ENCODE measurements at regions not wholly inside any gene's neighbourhood (a gene's known extent, or its start where the extent isn't known, plus 50 kb on each side); places are given as distances from the start of the nearest gene placed in this dataset.

DNA sequence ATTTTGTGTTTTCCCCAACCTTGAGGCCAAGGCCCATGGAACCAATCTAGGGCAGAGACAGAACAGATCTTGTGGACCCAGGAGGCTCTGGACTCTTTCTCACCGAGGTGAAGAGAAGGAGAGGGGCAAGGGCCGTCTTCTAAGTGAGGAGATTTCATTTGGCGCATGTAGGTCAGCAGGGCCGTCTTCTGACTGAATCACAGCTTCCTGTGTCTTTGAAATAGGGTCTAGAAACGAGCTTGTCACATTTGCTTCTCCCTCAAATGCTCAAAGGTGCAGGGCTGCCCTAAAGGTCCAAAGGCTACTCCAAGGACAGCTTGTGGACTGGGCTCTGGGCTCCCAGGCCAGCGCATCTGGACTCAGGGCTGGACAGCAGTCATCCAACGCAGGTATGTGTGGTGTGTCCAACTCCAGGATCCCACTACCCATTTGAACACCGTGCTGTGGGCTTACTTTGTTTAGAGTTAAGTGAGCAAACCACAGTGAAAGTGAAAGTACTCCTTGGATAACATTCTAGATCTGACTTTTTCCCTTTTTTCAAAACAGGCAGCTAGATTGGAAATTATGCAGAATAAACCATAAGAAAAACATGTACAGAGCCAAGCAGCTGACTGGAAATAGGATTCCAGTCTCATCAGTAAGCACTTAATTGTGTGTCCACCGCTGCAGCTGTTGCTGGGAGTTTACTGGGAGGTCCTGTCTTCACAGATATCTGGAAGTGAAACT is 357.0 kb downstream of the GADD45G start:
- H3K79me2 ChIP-seq: no peaks in the 10 kb centered on the region
- H4K20me1 ChIP-seq (ENCODE audit: insufficient read depth, poor library complexity, severe bottlenecking): no peaks in the 10 kb centered on the region
- H3K9me3 ChIP-seq (ENCODE audit: low read depth): no peaks in the 10 kb centered on the region
- H3K27me3 ChIP-seq: no peaks in the 10 kb centered on the region
- 90% methylated on average over 9 of the region's 9 CpGs for WGBS (ENCODE audit: low lambda C conversion rate, missing lambda C conversion rate)
- no peak for DNase-seq (ENCODE audit: low spot score)
- H3K4me3 ChIP-seq: no peak overlapping the region
- TF ChIP-seq EZH2phosphoT487 (IDR thresholded peaks at IDR 0.05; ENCODE audit: low read depth, severe bottlenecking, unreplicated experiment) (no peak), EZH2 (IDR thresholded peaks at IDR 0.05; ENCODE audit: borderline replicate concordance) (no peak)
- TF ChIP-seq, protein P1, sequence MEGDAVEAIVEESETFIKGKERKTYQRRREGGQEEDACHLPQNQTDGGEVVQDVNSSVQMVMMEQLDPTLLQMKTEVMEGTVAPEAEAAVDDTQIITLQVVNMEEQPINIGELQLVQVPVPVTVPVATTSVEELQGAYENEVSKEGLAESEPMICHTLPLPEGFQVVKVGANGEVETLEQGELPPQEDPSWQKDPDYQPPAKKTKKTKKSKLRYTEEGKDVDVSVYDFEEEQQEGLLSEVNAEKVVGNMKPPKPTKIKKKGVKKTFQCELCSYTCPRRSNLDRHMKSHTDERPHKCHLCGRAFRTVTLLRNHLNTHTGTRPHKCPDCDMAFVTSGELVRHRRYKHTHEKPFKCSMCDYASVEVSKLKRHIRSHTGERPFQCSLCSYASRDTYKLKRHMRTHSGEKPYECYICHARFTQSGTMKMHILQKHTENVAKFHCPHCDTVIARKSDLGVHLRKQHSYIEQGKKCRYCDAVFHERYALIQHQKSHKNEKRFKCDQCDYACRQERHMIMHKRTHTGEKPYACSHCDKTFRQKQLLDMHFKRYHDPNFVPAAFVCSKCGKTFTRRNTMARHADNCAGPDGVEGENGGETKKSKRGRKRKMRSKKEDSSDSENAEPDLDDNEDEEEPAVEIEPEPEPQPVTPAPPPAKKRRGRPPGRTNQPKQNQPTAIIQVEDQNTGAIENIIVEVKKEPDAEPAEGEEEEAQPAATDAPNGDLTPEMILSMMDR (IDR thresholded peaks at IDR 0.05; ENCODE audit: poor library complexity): no peak
- no peaks in the 10 kb centered on the region for H3K4me1 ChIP-seq (ENCODE audit: insufficient read depth)
- no peak overlapping the region for H3K27ac ChIP-seq
- H2AFZ ChIP-seq: no peak overlapping the region
- H3K36me3 ChIP-seq (replicated peaks; ENCODE audit: insufficient read depth, low read depth): no peaks in the 10 kb centered on the region
- H3K4me2 ChIP-seq: no peak overlapping the region
- no peaks in the 10 kb centered on the region for H3K9me2 ChIP-seq (replicated peaks; ENCODE audit: insufficient read depth)

GRCh38 chr9:89963280-89963679 is 358.5 kb downstream of the GADD45G start:
- TF ChIP-seq, protein P1 (IDR thresholded peaks at IDR 0.05; ENCODE audit: poor library complexity): no peak
- TF ChIP-seq EZH2phosphoT487 (IDR thresholded peaks at IDR 0.05; ENCODE audit: low read depth, severe bottlenecking, unreplicated experiment) (no peak), EZH2 (IDR thresholded peaks at IDR 0.05; ENCODE audit: borderline replicate concordance) (no peak)
- no peaks in the 10 kb centered on the region for H3K9me2 ChIP-seq (replicated peaks; ENCODE audit: insufficient read depth)
- no peak overlapping the region for H2AFZ ChIP-seq
- WGBS (ENCODE audit: low lambda C conversion rate, missing lambda C conversion rate): 62% methylated on average over 3 of the region's 3 CpGs
- no peak overlapping the region for H3K27ac ChIP-seq
- H3K9me3 ChIP-seq (ENCODE audit: low read depth): no peaks in the 10 kb centered on the region
- no peak overlapping the region for H3K4me3 ChIP-seq
- no peaks in the 10 kb centered on the region for H4K20me1 ChIP-seq (ENCODE audit: insufficient read depth, poor library complexity, severe bottlenecking)
- no peaks in the 10 kb centered on the region for H3K27me3 ChIP-seq
- H3K79me2 ChIP-seq: no peaks in the 10 kb centered on the region
- H3K4me1 ChIP-seq (ENCODE audit: insufficient read depth): no peaks in the 10 kb centered on the region
- no peak overlapping the region for H3K4me2 ChIP-seq
- DNase-seq (ENCODE audit: low spot score): no peak
- H3K36me3 ChIP-seq (replicated peaks; ENCODE audit: insufficient read depth, low read depth): no peaks in the 10 kb centered on the region

DNA sequence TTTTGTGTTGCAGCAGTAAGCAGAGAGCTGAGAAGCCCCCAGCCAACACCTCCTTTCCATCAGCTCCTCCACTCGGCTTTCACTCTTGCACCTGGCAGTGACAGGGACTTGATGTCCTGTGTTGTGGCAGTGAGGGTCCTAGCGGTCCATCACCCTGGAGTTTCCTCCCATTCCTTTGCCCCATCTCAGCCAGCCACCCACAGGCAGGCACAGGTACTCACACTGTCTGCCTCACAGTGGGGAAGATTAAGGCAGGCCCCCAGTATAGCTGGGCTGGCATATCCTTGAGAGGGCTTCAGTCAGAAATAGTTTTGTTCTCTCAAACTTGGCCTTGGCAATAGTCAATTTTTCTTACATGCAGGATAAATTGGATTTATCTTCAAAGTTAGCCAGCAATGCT is 362.7 kb downstream of the GADD45G start:
- no peak for TF ChIP-seq EZH2phosphoT487 (IDR thresholded peaks at IDR 0.05; ENCODE audit: low read depth, severe bottlenecking, unreplicated experiment)
- no peak for TF ChIP-seq EZH2 (IDR thresholded peaks at IDR 0.05; ENCODE audit: borderline replicate concordance)
- TF ChIP-seq, protein P1 (IDR thresholded peaks at IDR 0.05; ENCODE audit: poor library complexity): no peak
- H3K27me3 ChIP-seq: no peaks in the 10 kb centered on the region
- peaks cover 19% of the 10 kb centered on the region for H3K4me1 ChIP-seq (ENCODE audit: insufficient read depth)
- no peaks in the 10 kb centered on the region for H3K36me3 ChIP-seq (replicated peaks; ENCODE audit: insufficient read depth, low read depth)
- no peak overlapping the region for H2AFZ ChIP-seq
- H4K20me1 ChIP-seq (ENCODE audit: insufficient read depth, poor library complexity, severe bottlenecking): no peaks in the 10 kb centered on the region
- H3K9me3 ChIP-seq (ENCODE audit: low read depth): no peaks in the 10 kb centered on the region
- 69% methylated on average over 2 of the region's 2 CpGs for WGBS (ENCODE audit: low lambda C conversion rate, missing lambda C conversion rate)
- no peak overlapping the region for H3K27ac ChIP-seq
- DNase-seq (ENCODE audit: low spot score): no peak
- no peak overlapping the region for H3K4me3 ChIP-seq
- no peak overlapping the region for H3K4me2 ChIP-seq
- no peaks in the 10 kb centered on the region for H3K79me2 ChIP-seq
- H3K9me2 ChIP-seq (replicated peaks; ENCODE audit: insufficient read depth): no peaks in the 10 kb centered on the region

Measured in hepatocyte (in vitro differentiated cells).